ENCODE measurements at regions not wholly inside any gene's neighbourhood (a gene's known extent, or its start where the extent isn't known, plus 50 kb on each side); places are given as distances from the start of the nearest gene placed in this dataset.
"Not testable (repeated sequence)": the region's sequence is repeated elsewhere in the genome, so short reads cannot be mapped to it uniquely, and the experiment has no call there.

DNA sequence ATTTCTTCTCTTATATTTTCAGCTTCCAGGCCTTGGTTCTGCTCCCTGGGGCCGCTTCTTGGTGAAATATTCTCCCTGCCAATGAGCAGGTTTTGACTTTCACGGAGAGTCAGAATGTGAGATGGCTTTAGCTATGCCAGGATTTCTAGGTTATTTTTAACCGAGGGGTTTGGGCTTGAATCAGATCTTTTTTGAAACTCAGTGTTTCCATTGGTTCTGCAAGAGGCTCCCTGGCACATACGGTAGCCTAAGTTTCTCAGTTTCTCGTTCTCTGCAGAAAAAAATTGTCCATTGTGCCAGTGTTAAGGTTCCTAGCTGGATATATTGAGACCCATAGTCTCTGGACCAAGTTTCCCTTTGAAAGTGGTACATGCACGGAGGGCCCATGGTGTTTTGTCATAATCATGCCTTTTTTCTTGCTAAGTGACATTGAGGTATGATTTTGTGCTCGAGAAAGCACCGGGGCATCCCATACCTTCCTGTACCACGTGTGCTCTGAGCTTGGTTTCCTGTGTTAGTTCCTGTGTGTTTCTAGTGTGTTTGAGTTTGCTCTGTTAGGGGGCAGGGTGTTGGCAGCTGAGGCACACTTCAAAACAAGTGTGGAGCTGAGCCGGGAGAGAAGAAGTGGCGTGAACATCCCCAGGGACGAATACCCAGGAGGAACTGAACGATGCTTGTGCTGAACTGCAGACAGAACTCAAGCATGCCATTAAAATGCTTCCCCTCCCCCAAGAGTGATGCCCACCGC is 127.2 kb downstream of the HS3ST3B1 start:
- H3K36me3 Mint-ChIP-seq = no peaks in the 10 kb centered on the region
- H3K27ac Mint-ChIP-seq = no peak overlapping the region
- DNase-seq (ENCODE audit: extremely low spot score, unreplicated experiment) = no peak
- no peak overlapping the region for H3K4me3 Mint-ChIP-seq
- H3K27me3 Mint-ChIP-seq = peaks cover 8% of the 10 kb centered on the region
- TF ChIP-seq, protein P1, sequence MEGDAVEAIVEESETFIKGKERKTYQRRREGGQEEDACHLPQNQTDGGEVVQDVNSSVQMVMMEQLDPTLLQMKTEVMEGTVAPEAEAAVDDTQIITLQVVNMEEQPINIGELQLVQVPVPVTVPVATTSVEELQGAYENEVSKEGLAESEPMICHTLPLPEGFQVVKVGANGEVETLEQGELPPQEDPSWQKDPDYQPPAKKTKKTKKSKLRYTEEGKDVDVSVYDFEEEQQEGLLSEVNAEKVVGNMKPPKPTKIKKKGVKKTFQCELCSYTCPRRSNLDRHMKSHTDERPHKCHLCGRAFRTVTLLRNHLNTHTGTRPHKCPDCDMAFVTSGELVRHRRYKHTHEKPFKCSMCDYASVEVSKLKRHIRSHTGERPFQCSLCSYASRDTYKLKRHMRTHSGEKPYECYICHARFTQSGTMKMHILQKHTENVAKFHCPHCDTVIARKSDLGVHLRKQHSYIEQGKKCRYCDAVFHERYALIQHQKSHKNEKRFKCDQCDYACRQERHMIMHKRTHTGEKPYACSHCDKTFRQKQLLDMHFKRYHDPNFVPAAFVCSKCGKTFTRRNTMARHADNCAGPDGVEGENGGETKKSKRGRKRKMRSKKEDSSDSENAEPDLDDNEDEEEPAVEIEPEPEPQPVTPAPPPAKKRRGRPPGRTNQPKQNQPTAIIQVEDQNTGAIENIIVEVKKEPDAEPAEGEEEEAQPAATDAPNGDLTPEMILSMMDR (conservative IDR thresholded peaks at IDR 0.05) = no peak
- H3K4me1 Mint-ChIP-seq (ENCODE audit: unreplicated experiment) = peaks cover 8% of the 10 kb centered on the region
- H3K9me3 Mint-ChIP-seq = no peaks in the 10 kb centered on the region

DNA sequence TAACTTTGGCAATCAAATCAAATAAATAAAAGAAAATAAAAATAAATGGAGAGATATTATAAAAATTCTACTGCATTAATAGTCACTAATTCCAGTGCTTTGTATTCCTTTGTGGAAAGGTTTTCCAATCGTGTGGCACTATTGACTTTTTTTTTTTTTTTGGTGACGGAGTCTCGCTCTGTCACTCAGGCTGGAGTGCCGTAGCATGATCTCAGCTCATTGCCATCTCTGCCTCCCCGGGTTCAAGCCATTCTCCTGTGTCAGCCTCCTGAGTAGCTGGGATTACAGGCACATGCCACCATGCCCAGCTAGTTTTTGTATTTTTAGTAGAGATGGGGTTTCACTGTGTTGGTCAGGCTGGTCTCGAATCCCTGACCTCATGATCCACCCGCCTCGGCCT is 122.3 kb downstream of the HS3ST3B1 start:
- not testable (repeated sequence) for H3K4me1 Mint-ChIP-seq (ENCODE audit: unreplicated experiment); H3K36me3 Mint-ChIP-seq; H3K27me3 Mint-ChIP-seq; H3K27ac Mint-ChIP-seq; DNase-seq (ENCODE audit: extremely low spot score, unreplicated experiment); H3K9me3 Mint-ChIP-seq; H3K4me3 Mint-ChIP-seq

DNA sequence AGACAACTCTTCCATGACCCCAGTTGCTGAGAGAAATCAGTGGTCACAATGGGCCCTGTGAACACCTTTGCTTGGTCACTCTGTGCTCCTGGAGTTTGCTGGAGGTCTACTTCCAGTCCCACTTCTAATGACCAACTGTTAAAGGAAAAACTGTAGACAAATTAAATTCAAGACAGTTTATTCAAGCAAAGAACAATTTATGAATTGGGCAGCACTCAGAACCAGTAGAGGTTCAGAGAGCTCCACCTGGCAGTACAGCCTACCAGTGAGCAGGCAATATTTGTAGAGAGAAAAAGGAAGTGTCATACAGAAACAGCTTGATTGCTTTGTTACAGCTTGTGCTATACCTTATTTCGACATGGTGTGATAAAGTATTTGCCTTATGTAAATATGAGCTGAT is 116.5 kb downstream of the HS3ST3B1 start:
- TF ChIP-seq, protein P1 (conservative IDR thresholded peaks at IDR 0.05) = no peak
- Mint-ChIP-seq H3K4me1 (ENCODE audit: unreplicated experiment) (no peaks in the 10 kb centered on the region), H3K9me3 (no peaks in the 10 kb centered on the region), H3K27ac (no peak overlapping the region), H3K4me3 (no peak overlapping the region), H3K27me3 (peaks cover 3% of the 10 kb centered on the region), H3K36me3 (no peaks in the 10 kb centered on the region)
- DNase-seq (ENCODE audit: extremely low spot score, unreplicated experiment) = no peak

DNA sequence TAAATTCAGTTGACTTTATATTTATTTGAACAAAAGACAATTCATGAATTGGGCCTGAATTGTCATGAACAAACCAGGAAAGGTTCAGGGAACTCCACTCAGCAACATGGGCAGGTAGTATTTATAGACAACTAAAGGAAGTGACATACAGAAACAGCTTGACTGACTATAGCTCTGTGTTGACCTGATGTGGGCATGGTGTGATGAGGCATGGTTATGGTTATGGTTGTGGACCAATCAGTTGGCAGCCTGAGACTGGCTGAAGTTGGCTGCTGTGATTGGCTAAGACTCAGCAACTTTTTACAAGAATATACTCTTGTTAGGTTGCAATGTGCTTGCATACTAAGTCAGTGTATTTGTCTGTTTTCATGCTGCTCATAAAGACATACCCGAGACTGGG is 108.4 kb downstream of the HS3ST3B1 start:
- H3K27ac Mint-ChIP-seq = no peak overlapping the region
- no peaks in the 10 kb centered on the region for H3K36me3 Mint-ChIP-seq
- no peaks in the 10 kb centered on the region for H3K9me3 Mint-ChIP-seq
- H3K4me1 Mint-ChIP-seq (ENCODE audit: unreplicated experiment) = no peaks in the 10 kb centered on the region
- H3K27me3 Mint-ChIP-seq = no peaks in the 10 kb centered on the region
- no peak for DNase-seq (ENCODE audit: extremely low spot score, unreplicated experiment)
- no peak overlapping the region for H3K4me3 Mint-ChIP-seq
- TF ChIP-seq, protein P1 (conservative IDR thresholded peaks at IDR 0.05) = no peak

DNA sequence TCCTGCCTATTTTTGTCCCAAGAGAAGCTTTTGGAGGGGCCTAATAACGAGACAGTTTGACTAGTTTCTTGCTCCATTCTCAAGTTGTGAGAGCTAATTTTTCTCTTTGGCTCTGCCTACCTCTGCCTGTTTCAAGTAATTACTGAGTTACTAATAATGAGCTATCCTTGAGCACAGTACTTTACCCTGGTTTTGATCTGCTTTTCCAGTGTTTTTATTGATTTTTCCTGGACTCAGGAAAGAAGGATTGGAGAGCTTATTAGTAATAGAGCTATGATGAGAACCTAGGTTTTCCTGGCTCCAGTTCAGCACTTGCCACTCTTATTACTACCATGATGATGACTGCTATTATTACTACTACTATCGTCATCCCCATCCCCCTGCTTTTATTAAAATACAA is 106.7 kb downstream of the HS3ST3B1 start:
- no peaks in the 10 kb centered on the region for H3K36me3 Mint-ChIP-seq
- TF ChIP-seq, protein P1 (conservative IDR thresholded peaks at IDR 0.05) = no peak
- H3K4me1 Mint-ChIP-seq (ENCODE audit: unreplicated experiment) = no peaks in the 10 kb centered on the region
- H3K27me3 Mint-ChIP-seq = peaks cover 6% of the 10 kb centered on the region
- no peaks in the 10 kb centered on the region for H3K9me3 Mint-ChIP-seq
- H3K4me3 Mint-ChIP-seq = no peak overlapping the region
- DNase-seq (ENCODE audit: extremely low spot score, unreplicated experiment) = no peak
- H3K27ac Mint-ChIP-seq = no peak overlapping the region

DNA sequence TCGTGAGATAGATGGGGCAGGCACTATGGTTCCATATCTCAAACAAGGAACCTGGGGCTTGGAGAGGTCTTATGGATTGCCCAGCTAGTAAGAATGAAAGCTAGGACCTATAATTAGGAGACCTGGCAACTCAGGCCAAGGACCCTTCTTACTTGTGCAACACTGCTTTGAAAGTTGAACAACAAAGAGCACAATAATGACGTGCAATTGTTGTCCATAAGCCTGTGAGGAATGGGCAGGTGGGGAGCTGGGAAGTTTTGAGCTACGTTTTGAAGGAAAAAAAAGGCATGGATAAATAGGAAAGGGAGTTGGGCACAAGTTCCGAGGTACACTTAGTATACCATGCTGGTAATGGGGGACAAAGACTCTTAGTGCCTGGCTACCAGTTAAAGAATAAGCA is 104.3 kb downstream of the HS3ST3B1 start:
- Mint-ChIP-seq H3K4me1 (ENCODE audit: unreplicated experiment) (no peaks in the 10 kb centered on the region), H3K4me3 (no peak overlapping the region), H3K27me3 (peaks cover 6% of the 10 kb centered on the region), H3K27ac (no peak overlapping the region), H3K9me3 (no peaks in the 10 kb centered on the region), H3K36me3 (no peaks in the 10 kb centered on the region)
- no peak for DNase-seq (ENCODE audit: extremely low spot score, unreplicated experiment)
- TF ChIP-seq, protein P1 (conservative IDR thresholded peaks at IDR 0.05) = no peak

Data from type B pancreatic cell (in vitro differentiated cells).